Upper lobe of right lung (tissue), 1 donor: ENCODE measurements at regions not wholly inside any gene's neighbourhood (a gene's known extent, or its start where the extent isn't known, plus 50 kb on each side); places are given as distances from the start of the nearest gene placed in this dataset.
"Not testable (repeated sequence)": the region's sequence is repeated elsewhere in the genome, so short reads cannot be mapped to it uniquely, and the experiment has no call there.

ENCODE experiments used
- ATAC-seq: fragments of 200-7000 bp; cut with Tn5 transposase; one replicate; pipeline ENCODE4 v1.9.1; 2020; ENCODE audit warnings: mild to moderate bottlenecking, moderate library complexity
- DNase-seq: peaks from one replicate; pipeline ENCODE4 v3.0.0-alpha.2; 2020
- H3K27ac ChIP-seq: fragments of 200-600 bp; one replicate; pipeline ENCODE4 v1.8.0; 2022
- H3K27me3 ChIP-seq: fragments of 200-600 bp; one replicate; pipeline ENCODE4 v1.8.0; 2022; ENCODE audit warnings: mild to moderate bottlenecking
- H3K36me3 ChIP-seq: fragments of 200-600 bp; one replicate; pipeline ENCODE4 v1.8.0; 2022
- H3K4me1 ChIP-seq: fragments of 200-600 bp; one replicate; pipeline ENCODE4 v1.8.0; 2022
- H3K4me3 ChIP-seq: fragments of 200-600 bp; one replicate; pipeline ENCODE4 v1.8.0; 2022; ENCODE audit warnings: mild to moderate bottlenecking
- H3K9me3 ChIP-seq: fragments of 200-600 bp; one replicate; pipeline ENCODE4 v1.8.0; 2022
- CTCF ChIP-seq: fragments of 200-600 bp; IDR thresholded peaks from one replicate; pipeline ENCODE4 v1.8.0; 2022; ENCODE audit warnings: antibody characterized with exemption
- intact Hi-C: fragments of 100-400 bp; cut with DNase I; formaldehyde crosslinking; loops from one replicate; pipeline ENCODE4 v1.11.0; 2022
- donor health status: DM: no; HTN: yes; CAD: no; lungs with severe emphysema.

- Histone ChIP-seq H3K36me3 (no peaks in the 10 kb centered on the region), H3K27ac (no peak overlapping the region), H3K4me1 (no peaks in the 10 kb centered on the region), H3K9me3 (no peaks in the 10 kb centered on the region), H3K27me3 (no peaks in the 10 kb centered on the region), H3K4me3 (no peak overlapping the region)
- DNase-seq (no peak), ATAC-seq (no peak)
- intact Hi-C loops = no loop called here
- TF ChIP-seq CTCF = no peak
These were observed 960.3 kb upstream of the SLC39A10 start for GRCh38 chr2:194696690-194697089.

- no peak for ATAC-seq
- intact Hi-C loops = no loop called here
- no peaks in the 10 kb centered on the region for H3K36me3 ChIP-seq
- no peak overlapping the region for H3K4me3 ChIP-seq
- H3K27me3 ChIP-seq = no peaks in the 10 kb centered on the region
- DNase-seq = no peak
- no peaks in the 10 kb centered on the region for H3K9me3 ChIP-seq
- H3K4me1 ChIP-seq = no peaks in the 10 kb centered on the region
- no peak overlapping the region for H3K27ac ChIP-seq
- TF ChIP-seq CTCF = no peak
These were observed 970.5 kb upstream of the SLC39A10 start for GRCh38 chr2:194686569-194686968.

- H3K36me3 ChIP-seq = no peaks in the 10 kb centered on the region
- ATAC-seq = no peak
- no peak for TF ChIP-seq CTCF
These were observed 983.0 kb upstream of the SLC39A10 start for GRCh38 chr2:194674043-194674442.

GRCh38 chr2:194672994-194673393, 984.0 kb upstream of the SLC39A10 start:
- DNase-seq = no peak
- Histone ChIP-seq H3K27ac (no peak overlapping the region), H3K4me1 (no peaks in the 10 kb centered on the region), H3K27me3 (no peaks in the 10 kb centered on the region), H3K9me3 (no peaks in the 10 kb centered on the region), H3K4me3 (no peak overlapping the region), H3K36me3 (no peaks in the 10 kb centered on the region)
- ATAC-seq = no peak
- intact Hi-C loops = no loop called here
- no peak for TF ChIP-seq CTCF

More at GRCh38 chr2:194674043-194674442, 983.0 kb upstream of the SLC39A10 start:
- intact Hi-C loops = no loop called here
- Histone ChIP-seq H3K27me3 (no peaks in the 10 kb centered on the region), H3K27ac (no peak overlapping the region), H3K4me1 (no peaks in the 10 kb centered on the region), H3K9me3 (no peaks in the 10 kb centered on the region), H3K4me3 (no peak overlapping the region)
- DNase-seq = no peak

- ATAC-seq (no peak), DNase-seq (no peak)
- intact Hi-C loops = no loop called here
- Histone ChIP-seq H3K36me3 (no peaks in the 10 kb centered on the region), H3K27ac (no peak overlapping the region), H3K4me3 (no peak overlapping the region), H3K9me3 (no peaks in the 10 kb centered on the region), H3K27me3 (no peaks in the 10 kb centered on the region), H3K4me1 (no peaks in the 10 kb centered on the region)
- no peak for TF ChIP-seq CTCF
These were observed 995.6 kb upstream of the SLC39A10 start for GRCh38 chr2:194661431-194661830.

GRCh38 chr2:194639057-194639456, 1018.0 kb upstream of the SLC39A10 start:
- H3K4me1 ChIP-seq, H3K27me3 ChIP-seq, DNase-seq, H3K4me3 ChIP-seq, H3K9me3 ChIP-seq, H3K36me3 ChIP-seq, ATAC-seq, H3K27ac ChIP-seq, intact Hi-C loops: not testable (repeated sequence)
